Vagina (tissue), 2 donors: ENCODE measurements at regions not wholly inside any gene's neighbourhood (a gene's known extent, or its start where the extent isn't known, plus 50 kb on each side); places are given as distances from the start of the nearest gene placed in this dataset.

Experiments
- DNase-seq, 2 donors: peaks; one replicate each; pipeline ENCODE4 v3.0.0-alpha.2; 2017; ENCODE audit errors: extremely low spot score in 2 of 2
- H3K27ac ChIP-seq: fragments of 200-600 bp; sonication (generic); one replicate; pipeline ENCODE4 v1.5.1; 2019
- H3K27me3 ChIP-seq: fragments of 200-600 bp; sonication (generic); one replicate; pipeline ENCODE4 v1.5.1; 2019
- H3K36me3 ChIP-seq, 2 donors: fragments of 200-600 bp; sonication (generic); one replicate each; pipeline ENCODE4 v1.5.1; 2017 to 2019
- H3K4me1 ChIP-seq: fragments of 200-600 bp; sonication (generic); one replicate; pipeline ENCODE4 v1.5.1; 2019
- H3K4me3 ChIP-seq, 2 donors: fragments of 200-600 bp; sonication (generic); 1 replicate in 1 of 2; 2 replicates in 1 of 2; pipeline ENCODE4 v1.5.1; 2016 to 2019
- H3K9me3 ChIP-seq: fragments of 200-600 bp; sonication (generic); one replicate; pipeline ENCODE4 v1.5.1; 2019
- CTCF ChIP-seq, 3 experiments: fragments of 450-650 bp in 2 of 3; fragments of 200-600 bp in 1 of 3; sonication (generic) in 1 of 3; IDR thresholded peaks; one replicate each; pipeline ENCODE4 v1.5.1; 2017 to 2019; ENCODE audit warnings: antibody characterized with exemption in 3 of 3, mild to moderate bottlenecking in 2 of 3, moderate library complexity in 2 of 3
- POLR2A ChIP-seq, 2 donors: fragments of 450-650 bp; IDR thresholded peaks; one replicate each; pipeline ENCODE4 v1.6.1; 2017; ENCODE audit warnings: antibody characterized with exemption in 2 of 2, mild to moderate bottlenecking in 2 of 2, moderate library complexity in 2 of 2
- POLR2AphosphoS5 ChIP-seq, 2 donors: sonication (generic); formaldehyde crosslinking; IDR thresholded peaks; one replicate each; pipeline ENCODE4 v1.9.0; 2017; ENCODE audit warnings: antibody characterized with exemption in 2 of 2, mild to moderate bottlenecking in 2 of 2, low read depth in 1 of 2; ENCODE audit not compliant: insufficient read depth in 1 of 2
- intact Hi-C: fragments of 100-400 bp; cut with DNase I; formaldehyde crosslinking; loops from one replicate; pipeline ENCODE4 v1.15.1; 2023

GRCh38 chr10:60677531-60678129, 100.6 kb upstream of the CDK1 start:
- H3K36me3 ChIP-seq: no peaks in the 10 kb centered on the region
- intact Hi-C loops: no loop called here
- H3K27ac ChIP-seq: no peak overlapping the region
- no peaks in the 10 kb centered on the region for H3K27me3 ChIP-seq
- no peaks in the 10 kb centered on the region for H3K9me3 ChIP-seq
- no peak for DNase-seq
- no peak overlapping the region for H3K4me3 ChIP-seq
- TF ChIP-seq POLR2AphosphoS5 (IDR thresholded peaks at IDR 0.05; ENCODE audit: insufficient read depth in 1 of 2, low read depth in 1 of 2) (no peak), CTCF (IDR thresholded peaks at IDR 0.05) (no peak), POLR2A (IDR thresholded peaks at IDR 0.05) (no peak)
- H3K4me1 ChIP-seq: no peaks in the 10 kb centered on the region

- no peak for DNase-seq
- no peak overlapping the region for H3K4me3 ChIP-seq
- no peaks in the 10 kb centered on the region for H3K27me3 ChIP-seq
- TF ChIP-seq POLR2AphosphoS5 (IDR thresholded peaks at IDR 0.05; ENCODE audit: insufficient read depth in 1 of 2, low read depth in 1 of 2) (no peak), POLR2A (IDR thresholded peaks at IDR 0.05) (no peak), CTCF (IDR thresholded peaks at IDR 0.05) (no peak)
- intact Hi-C loops: no loop called here
- no peaks in the 10 kb centered on the region for H3K9me3 ChIP-seq
- H3K4me1 ChIP-seq: no peaks in the 10 kb centered on the region
- H3K36me3 ChIP-seq: no peaks in the 10 kb centered on the region
- H3K27ac ChIP-seq: no peak overlapping the region
Measured at GRCh38 chr10:60675236-60675635, 103.0 kb upstream of the CDK1 start.

- TF ChIP-seq POLR2AphosphoS5 (IDR thresholded peaks at IDR 0.05; ENCODE audit: insufficient read depth in 1 of 2, low read depth in 1 of 2) (no peak), CTCF (IDR thresholded peaks at IDR 0.05) (no peak), POLR2A (IDR thresholded peaks at IDR 0.05) (no peak)
- H3K4me1 ChIP-seq: no peaks in the 10 kb centered on the region
- DNase-seq: no peak
- H3K27me3 ChIP-seq: no peaks in the 10 kb centered on the region
- no peaks in the 10 kb centered on the region for H3K36me3 ChIP-seq
- no peak overlapping the region for H3K27ac ChIP-seq
- no peaks in the 10 kb centered on the region for H3K9me3 ChIP-seq
- H3K4me3 ChIP-seq: no peak overlapping the region
- intact Hi-C loops: no loop called here
Measured at GRCh38 chr10:60669501-60669900, 108.8 kb upstream of the CDK1 start.

GRCh38 chr10:60666221-60666620, 112.1 kb upstream of the CDK1 start:
- Histone ChIP-seq H3K27me3 (no peaks in the 10 kb centered on the region), H3K27ac (no peak overlapping the region), H3K4me3 (no peak overlapping the region), H3K9me3 (no peaks in the 10 kb centered on the region), H3K36me3 (no peaks in the 10 kb centered on the region), H3K4me1 (no peaks in the 10 kb centered on the region)
- no peak for TF ChIP-seq POLR2AphosphoS5 (IDR thresholded peaks at IDR 0.05; ENCODE audit: insufficient read depth in 1 of 2, low read depth in 1 of 2)
- no peak for TF ChIP-seq CTCF (IDR thresholded peaks at IDR 0.05)
- no peak for DNase-seq
- intact Hi-C loops: no loop called here

GRCh38 chr10:60664859-60665258, 113.4 kb upstream of the CDK1 start:
- Histone ChIP-seq H3K27me3 (no peaks in the 10 kb centered on the region), H3K4me3 (no peak overlapping the region), H3K9me3 (no peaks in the 10 kb centered on the region), H3K36me3 (no peaks in the 10 kb centered on the region), H3K27ac (no peak overlapping the region), H3K4me1 (no peaks in the 10 kb centered on the region)
- intact Hi-C loops: no loop called here
- TF ChIP-seq POLR2AphosphoS5 (IDR thresholded peaks at IDR 0.05; ENCODE audit: insufficient read depth in 1 of 2, low read depth in 1 of 2): no peak
- TF ChIP-seq CTCF (IDR thresholded peaks at IDR 0.05): no peak
- no peak for TF ChIP-seq POLR2A (IDR thresholded peaks at IDR 0.05)
- no peak for DNase-seq
